ENCODE measurements at regions not wholly inside any gene's neighbourhood (a gene's known extent, or its start where the extent isn't known, plus 50 kb on each side); places are given as distances from the start of the nearest gene placed in this dataset.
"Not testable (repeated sequence)": the region's sequence is repeated elsewhere in the genome, so short reads cannot be mapped to it uniquely, and the experiment has no call there.

DNA sequence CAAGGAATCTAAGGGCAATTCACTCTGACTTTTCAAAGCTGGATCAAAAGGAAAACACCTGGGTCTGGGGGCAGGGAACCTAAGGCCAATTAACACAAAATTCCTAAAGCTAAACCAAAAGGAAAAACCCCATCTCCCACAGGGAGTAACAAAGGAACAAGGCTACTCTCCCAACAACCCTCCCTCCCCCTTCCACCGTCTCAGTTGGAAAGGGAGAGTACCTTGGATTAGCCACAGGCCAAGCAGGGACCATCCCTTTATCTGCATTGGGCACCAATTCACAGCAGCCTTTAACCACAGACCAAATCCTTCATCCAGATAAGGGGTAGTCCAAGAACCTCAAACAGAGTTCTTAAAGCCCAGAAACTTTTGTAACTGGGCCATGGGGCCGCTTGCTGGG, 153.0 kb downstream of the ZFY start:
- H3K4me1 ChIP-seq (replicated peaks); H3K9me3 ChIP-seq; H3K36me3 ChIP-seq; DNase-seq (ENCODE audit: low spot score); H3K4me3 ChIP-seq; intact Hi-C loops (cut with DNase I); H3K27ac ChIP-seq; H3K27me3 ChIP-seq (replicated peaks; ENCODE audit: insufficient read depth): not testable (repeated sequence)
- WGBS: 53% methylated on average over 2 of the region's 2 CpGs

DNA sequence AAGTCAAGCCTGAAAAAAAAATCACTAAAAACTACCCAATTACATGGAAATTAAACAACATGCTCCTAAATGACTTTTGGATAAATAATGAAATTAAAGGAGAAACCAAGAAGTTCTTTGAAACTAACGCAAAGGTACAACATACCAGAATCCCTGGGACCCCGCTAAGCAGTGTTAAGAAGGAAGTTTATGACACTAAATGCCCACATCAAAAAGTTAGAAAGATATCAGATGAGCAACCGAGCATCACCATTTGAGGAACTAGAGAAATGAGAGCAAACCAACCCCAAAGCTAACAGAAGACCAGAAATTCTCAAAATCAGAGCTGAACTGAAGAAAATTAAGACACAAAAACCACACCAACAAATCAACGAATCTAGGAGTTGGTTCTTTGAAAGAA, 173.5 kb downstream of the ZFY start:
- H3K4me3 ChIP-seq; H3K9me3 ChIP-seq; H3K36me3 ChIP-seq; DNase-seq (ENCODE audit: low spot score); intact Hi-C loops (cut with DNase I); H3K27ac ChIP-seq; H3K4me1 ChIP-seq (replicated peaks); H3K27me3 ChIP-seq (replicated peaks; ENCODE audit: insufficient read depth): not testable (repeated sequence)
- WGBS: 85% methylated on average over 4 of the region's 4 CpGs

DNA sequence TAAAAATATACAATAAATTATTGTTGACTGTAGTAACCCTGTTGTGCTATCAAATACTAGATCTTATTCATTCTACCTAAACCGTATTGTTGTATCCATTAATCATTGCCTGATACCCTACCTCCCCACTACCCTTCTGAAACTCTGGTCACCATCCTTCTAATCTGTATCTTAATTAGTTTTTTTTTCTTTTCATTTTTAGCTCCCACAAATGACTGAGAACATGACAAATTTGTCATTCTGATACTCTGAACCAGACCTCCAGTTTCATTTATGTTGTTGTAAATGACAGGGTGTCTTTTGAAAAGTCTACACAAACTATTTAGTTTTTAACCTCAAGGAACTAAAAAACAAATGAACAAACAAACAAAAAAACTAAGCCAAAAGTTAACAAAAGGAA, 185.1 kb downstream of the ZFY start:
- intact Hi-C loops (cut with DNase I); H3K4me1 ChIP-seq (replicated peaks); DNase-seq (ENCODE audit: low spot score); H3K27me3 ChIP-seq (replicated peaks; ENCODE audit: insufficient read depth); H3K9me3 ChIP-seq; H3K36me3 ChIP-seq; H3K27ac ChIP-seq; H3K4me3 ChIP-seq: not testable (repeated sequence)
- 88% methylated on average over 1 of the region's 1 CpG for WGBS

- H3K4me1 ChIP-seq (replicated peaks); intact Hi-C loops (cut with DNase I); DNase-seq (ENCODE audit: low spot score): not testable (repeated sequence)
These were observed 185.5 kb downstream of the ZFY start for GRCh38 chrY:3120716-3121115.

GRCh38 chrY:3123482-3123881, 188.3 kb downstream of the ZFY start:
- H3K9me3 ChIP-seq; H3K4me3 ChIP-seq; H3K27ac ChIP-seq; H3K4me1 ChIP-seq (replicated peaks); H3K27me3 ChIP-seq (replicated peaks; ENCODE audit: insufficient read depth); DNase-seq (ENCODE audit: low spot score); intact Hi-C loops (cut with DNase I); H3K36me3 ChIP-seq: not testable (repeated sequence)
- WGBS: no CpG with 5 or more reads among the region's 3 CpGs

More at GRCh38 chrY:3120716-3121115, 185.5 kb downstream of the ZFY start:
- not testable (repeated sequence) for H3K27me3 ChIP-seq (replicated peaks; ENCODE audit: insufficient read depth); H3K9me3 ChIP-seq; H3K27ac ChIP-seq; H3K36me3 ChIP-seq; H3K4me3 ChIP-seq

DNA sequence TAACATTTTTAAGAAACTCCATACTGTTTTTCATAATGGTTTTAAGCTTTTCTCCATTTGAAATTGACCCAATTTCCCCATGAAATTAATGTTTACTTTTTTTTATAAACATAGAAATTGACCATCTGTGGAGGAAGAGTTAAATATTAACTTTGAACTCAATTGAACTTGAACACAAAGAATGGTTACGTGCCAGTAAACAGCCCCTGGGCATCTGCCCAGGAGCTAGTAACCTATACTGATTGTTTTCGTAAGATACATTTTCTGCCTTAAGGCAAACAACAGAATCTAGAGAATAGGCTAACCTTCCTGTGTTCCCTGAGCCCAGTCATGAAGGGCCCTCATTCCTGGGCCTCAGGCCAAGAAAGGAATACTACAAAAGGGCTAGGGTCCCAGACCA, 235.9 kb downstream of the ZFY start:
- H3K36me3 ChIP-seq; H3K4me3 ChIP-seq; H3K4me1 ChIP-seq (replicated peaks); H3K27me3 ChIP-seq (replicated peaks; ENCODE audit: insufficient read depth); H3K9me3 ChIP-seq; H3K27ac ChIP-seq; intact Hi-C loops (cut with DNase I); DNase-seq (ENCODE audit: low spot score): not testable (repeated sequence)
- WGBS: 41% methylated on average over 2 of the region's 2 CpGs

DNA sequence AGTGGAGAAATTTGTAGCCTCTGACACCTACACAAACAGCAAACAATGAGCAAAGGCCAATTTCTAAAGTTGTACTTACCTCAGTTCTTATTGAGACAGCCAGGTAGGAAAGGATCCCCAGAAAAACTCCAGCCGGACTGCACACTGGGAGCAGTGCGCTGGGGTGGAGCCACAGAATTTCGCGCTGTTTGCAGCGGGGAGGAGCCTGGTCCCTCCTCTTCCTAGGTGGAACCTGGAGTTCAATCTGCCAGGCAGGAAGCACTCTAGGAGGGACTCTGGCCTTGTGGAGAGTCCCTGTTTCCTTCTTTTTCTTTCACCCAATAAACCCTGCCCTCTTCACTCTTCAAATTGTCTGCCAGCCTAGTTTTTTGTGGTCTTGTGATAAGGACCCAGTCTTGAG, 259.9 kb downstream of the ZFY start:
- H3K36me3 ChIP-seq; H3K27me3 ChIP-seq (replicated peaks; ENCODE audit: insufficient read depth); H3K27ac ChIP-seq; H3K4me1 ChIP-seq (replicated peaks); H3K9me3 ChIP-seq; DNase-seq (ENCODE audit: low spot score); intact Hi-C loops (cut with DNase I); H3K4me3 ChIP-seq: not testable (repeated sequence)
- WGBS: 59% methylated on average over 5 of the region's 5 CpGs

- H3K36me3 ChIP-seq; H3K4me3 ChIP-seq; H3K27ac ChIP-seq; intact Hi-C loops (cut with DNase I); H3K27me3 ChIP-seq (replicated peaks; ENCODE audit: insufficient read depth); H3K4me1 ChIP-seq (replicated peaks); DNase-seq (ENCODE audit: low spot score); H3K9me3 ChIP-seq: not testable (repeated sequence)
- 88% methylated on average over 2 of the region's 3 CpGs for WGBS
These were observed 267.1 kb downstream of the ZFY start for GRCh38 chrY:3202287-3202686.

- H3K27ac ChIP-seq; H3K4me1 ChIP-seq (replicated peaks); H3K36me3 ChIP-seq; H3K4me3 ChIP-seq; H3K9me3 ChIP-seq; intact Hi-C loops (cut with DNase I); H3K27me3 ChIP-seq (replicated peaks; ENCODE audit: insufficient read depth); DNase-seq (ENCODE audit: low spot score): not testable (repeated sequence)
These were observed 271.6 kb downstream of the ZFY start for GRCh38 chrY:3206733-3207132.

- H3K9me3 ChIP-seq; H3K27me3 ChIP-seq (replicated peaks; ENCODE audit: insufficient read depth); H3K27ac ChIP-seq; H3K4me3 ChIP-seq; DNase-seq (ENCODE audit: low spot score); H3K36me3 ChIP-seq; H3K4me1 ChIP-seq (replicated peaks); intact Hi-C loops (cut with DNase I): not testable (repeated sequence)
- WGBS: 33% methylated on average over 1 of the region's 1 CpG
These were observed 278.0 kb downstream of the ZFY start for GRCh38 chrY:3213183-3213582.

- 44% methylated on average over 1 of the region's 4 CpGs for WGBS
- H3K4me1 ChIP-seq (replicated peaks); H3K27ac ChIP-seq; H3K36me3 ChIP-seq; H3K9me3 ChIP-seq; intact Hi-C loops (cut with DNase I); DNase-seq (ENCODE audit: low spot score); H3K4me3 ChIP-seq; H3K27me3 ChIP-seq (replicated peaks; ENCODE audit: insufficient read depth): not testable (repeated sequence)
These were observed 283.0 kb downstream of the ZFY start for GRCh38 chrY:3218134-3218533.

DNA sequence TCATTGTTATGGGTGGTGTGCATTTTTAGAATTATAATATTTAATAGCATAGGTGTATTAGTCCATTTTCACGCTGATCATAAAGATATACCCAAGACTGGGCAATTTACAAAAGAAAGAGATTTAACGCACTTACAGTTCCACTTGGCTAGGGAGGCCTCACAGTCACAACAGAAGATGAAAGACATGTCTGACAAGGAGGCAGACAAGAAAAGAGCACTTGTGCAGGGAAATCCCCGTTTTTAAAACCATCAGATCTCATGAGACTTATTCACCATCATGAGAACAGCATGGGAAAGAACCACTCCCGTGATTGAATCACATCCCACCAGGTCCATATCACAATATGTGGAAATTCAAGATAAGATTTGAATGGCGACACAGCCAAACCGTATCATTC, 283.4 kb downstream of the ZFY start:
- WGBS: 66% methylated on average over 6 of the region's 6 CpGs
- intact Hi-C loops (cut with DNase I); H3K9me3 ChIP-seq: not testable (repeated sequence)

GRCh38 chrY:3262911-3263310, 316.0 kb upstream of the TGIF2LY start:
- WGBS: 84% methylated on average over 2 of the region's 2 CpGs
- H3K36me3 ChIP-seq; H3K9me3 ChIP-seq; H3K4me1 ChIP-seq (replicated peaks); H3K27ac ChIP-seq; intact Hi-C loops (cut with DNase I); H3K27me3 ChIP-seq (replicated peaks; ENCODE audit: insufficient read depth); H3K4me3 ChIP-seq; DNase-seq (ENCODE audit: low spot score): not testable (repeated sequence)

More for the DNA sequence above, 283.4 kb downstream of the ZFY start:
- H3K4me3 ChIP-seq; H3K27ac ChIP-seq; H3K27me3 ChIP-seq (replicated peaks; ENCODE audit: insufficient read depth); H3K36me3 ChIP-seq; DNase-seq (ENCODE audit: low spot score); H3K4me1 ChIP-seq (replicated peaks): not testable (repeated sequence)

- H3K36me3 ChIP-seq; H3K9me3 ChIP-seq; H3K27me3 ChIP-seq (replicated peaks; ENCODE audit: insufficient read depth); H3K27ac ChIP-seq; H3K4me1 ChIP-seq (replicated peaks); H3K4me3 ChIP-seq; DNase-seq (ENCODE audit: low spot score); intact Hi-C loops (cut with DNase I): not testable (repeated sequence)
- WGBS: 69% methylated on average over 4 of the region's 6 CpGs
These were observed 290.8 kb upstream of the TGIF2LY start for GRCh38 chrY:3288063-3288462.

All from prostate gland (tissue), 2 donors.